Inflammatory macrophage treated with lipopolysaccharide for 1 hour (primary cell): ENCODE measurements at regions not wholly inside any gene's neighbourhood (a gene's known extent, or its start where the extent isn't known, plus 50 kb on each side); places are given as distances from the start of the nearest gene placed in this dataset.
A peak's percentile ranks its signal among the peaks of the same experiment; 100 is the strongest.

Experiments
- DNase-seq, 2 donors: peaks; one replicate each; pipeline ENCODE4 v3.0.0-alpha.2; 2020 to 2022

GRCh38 chr20:16678779-16679178 is 51.0 kb upstream of the SNRPB2 start:
- no peak for DNase-seq

GRCh38 chr20:16676891-16677290 is 52.9 kb upstream of the SNRPB2 start:
- no peak for DNase-seq

DNA sequence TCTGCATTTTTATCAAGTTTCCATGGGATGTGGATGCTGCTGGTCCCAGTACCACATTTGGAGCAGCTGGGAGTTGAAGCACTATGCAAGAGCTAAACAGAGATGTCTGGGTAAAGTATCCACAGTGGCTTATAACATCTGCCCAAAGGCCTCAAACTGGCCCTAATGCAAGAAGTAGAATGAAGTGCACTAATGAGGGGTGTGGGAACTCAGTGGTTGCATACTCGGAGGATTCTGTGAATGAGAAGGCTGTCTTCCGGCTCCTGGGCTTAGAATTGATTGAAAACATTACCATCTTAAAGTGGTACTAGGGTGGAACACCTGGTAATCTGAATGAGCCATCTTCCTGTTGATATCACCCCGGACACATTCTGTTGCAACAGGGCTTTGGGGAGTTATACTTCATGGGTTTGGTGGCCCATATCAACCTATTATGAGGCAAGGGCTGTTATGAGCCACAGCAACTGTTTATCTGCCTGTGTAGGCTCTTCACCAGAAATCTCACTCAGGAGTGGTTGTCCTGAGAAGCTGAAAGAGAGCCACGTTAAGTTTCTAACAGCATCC is 54.7 kb upstream of the SNRPB2 start:
- DNase-seq: no peak

GRCh38 chr20:16674243-16674642 is 55.6 kb upstream of the SNRPB2 start:
- no peak for DNase-seq

- DNase-seq: no peak
These were observed 57.5 kb upstream of the SNRPB2 start for GRCh38 chr20:16672299-16672698.

GRCh38 chr20:16671753-16672152 is 58.1 kb upstream of the SNRPB2 start:
- DNase-seq: no peak

GRCh38 chr20:16666272-16666671 is 63.6 kb upstream of the SNRPB2 start:
- no peak for DNase-seq

- no peak for DNase-seq
These were observed 65.8 kb upstream of the SNRPB2 start for GRCh38 chr20:16664020-16664419.

DNA sequence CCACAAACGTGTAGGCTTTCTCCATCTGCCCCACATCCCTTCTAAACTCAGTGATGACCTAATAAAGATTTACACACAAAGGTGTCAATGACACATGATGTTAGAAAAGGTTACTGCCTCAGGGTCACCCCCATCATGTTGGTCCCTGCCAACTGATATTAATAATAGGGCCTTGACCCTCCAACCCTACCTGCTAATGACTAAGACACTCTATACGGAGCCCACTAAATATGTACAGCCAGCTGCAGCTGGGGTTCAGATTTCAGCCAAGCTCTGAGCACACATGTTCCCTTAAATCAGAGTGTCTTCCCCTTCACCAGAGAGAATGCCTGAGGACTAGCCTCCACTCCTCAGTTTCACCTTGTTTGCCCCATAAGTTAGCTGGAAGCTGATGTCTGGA is 67.4 kb upstream of the SNRPB2 start:
- no peak for DNase-seq

- peak in 1 of 2 donors; percentile 3 for DNase-seq
These were observed 68.1 kb upstream of the SNRPB2 start for GRCh38 chr20:16661756-16662155.

GRCh38 chr20:16654858-16655535 is 74.8 kb upstream of the SNRPB2 start:
- no peak for DNase-seq

DNA sequence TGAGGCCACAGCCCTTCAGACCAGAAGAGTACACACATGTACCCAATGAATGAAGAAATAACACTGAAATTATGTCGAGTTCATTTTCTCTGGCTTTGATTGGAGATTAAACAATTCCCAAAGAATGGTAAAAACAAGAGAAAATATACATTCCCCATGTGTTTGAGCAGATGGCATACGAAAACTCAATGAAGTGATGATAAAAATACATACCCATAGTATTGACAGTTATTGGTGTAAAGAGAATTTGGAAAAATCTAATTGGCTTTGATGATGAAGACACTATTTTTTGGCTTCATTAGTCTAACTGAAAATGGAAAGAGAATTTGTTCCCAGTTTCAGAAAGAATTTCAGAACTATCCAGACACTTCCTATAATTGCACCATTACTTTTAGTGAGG is 76.6 kb upstream of the SNRPB2 start:
- no peak for DNase-seq

GRCh38 chr20:16647875-16648597 is 74.8 kb upstream of the KIF16B start:
- DNase-seq: no peak

GRCh38 chr20:16641511-16642023 is 68.3 kb upstream of the KIF16B start:
- no peak for DNase-seq

GRCh38 chr20:16639027-16639941 is 66.0 kb upstream of the KIF16B start:
- no peak for DNase-seq

- no peak for DNase-seq
These were observed 64.5 kb upstream of the KIF16B start for GRCh38 chr20:16637797-16638196.

GRCh38 chr20:16626849-16627248 is 53.6 kb upstream of the KIF16B start:
- no peak for DNase-seq

GRCh38 chr20:16624106-16624505 is 50.9 kb upstream of the KIF16B start:
- no peak for DNase-seq
